Ectodermal cell (in vitro differentiated cells): ENCODE measurements at regions not wholly inside any gene's neighbourhood (a gene's known extent, or its start where the extent isn't known, plus 50 kb on each side); places are given as distances from the start of the nearest gene placed in this dataset.

Source experiments
- H3K27ac ChIP-seq: 2 replicates; pipeline ENCODE4 v1.7.0; 2013; ENCODE audit warnings: mild to moderate bottlenecking, low read depth, low read length; ENCODE audit not compliant: insufficient read depth, poor library complexity, severe bottlenecking
- H3K27me3 ChIP-seq: 2 replicates; pipeline ENCODE4 v1.7.0; 2013; ENCODE audit warnings: mild to moderate bottlenecking, low read length; ENCODE audit not compliant: insufficient read depth, control insufficient read depth, poor library complexity, severe bottlenecking
- H3K36me3 ChIP-seq: one replicate; pipeline ENCODE4 v1.7.0; 2013; ENCODE audit warnings: low read length; ENCODE audit not compliant: control insufficient read depth, insufficient read depth
- H3K4me1 ChIP-seq: one replicate; pipeline ENCODE4 v1.7.0; 2013; ENCODE audit warnings: low read length; ENCODE audit not compliant: control insufficient read depth, insufficient read depth
- H3K4me3 ChIP-seq: 2 replicates; pipeline ENCODE4 v1.7.0; 2013; ENCODE audit warnings: low read depth, low read length, control low read depth; ENCODE audit not compliant: insufficient read depth
- H3K9me3 ChIP-seq: 2 replicates; pipeline ENCODE4 v1.7.0; 2013; ENCODE audit warnings: mild to moderate bottlenecking, low read length, moderate library complexity; ENCODE audit not compliant: control insufficient read depth
- whole genome bisulfite sequencing, 2 experiments: methylation state at CpG; one replicate each; pipeline ENCODE4 v1.1.7; 2013; ENCODE audit warnings: missing lambda C conversion rate in 2 of 2; 5-methylcytosine and 5-hydroxymethylcytosine counted together

DNA sequence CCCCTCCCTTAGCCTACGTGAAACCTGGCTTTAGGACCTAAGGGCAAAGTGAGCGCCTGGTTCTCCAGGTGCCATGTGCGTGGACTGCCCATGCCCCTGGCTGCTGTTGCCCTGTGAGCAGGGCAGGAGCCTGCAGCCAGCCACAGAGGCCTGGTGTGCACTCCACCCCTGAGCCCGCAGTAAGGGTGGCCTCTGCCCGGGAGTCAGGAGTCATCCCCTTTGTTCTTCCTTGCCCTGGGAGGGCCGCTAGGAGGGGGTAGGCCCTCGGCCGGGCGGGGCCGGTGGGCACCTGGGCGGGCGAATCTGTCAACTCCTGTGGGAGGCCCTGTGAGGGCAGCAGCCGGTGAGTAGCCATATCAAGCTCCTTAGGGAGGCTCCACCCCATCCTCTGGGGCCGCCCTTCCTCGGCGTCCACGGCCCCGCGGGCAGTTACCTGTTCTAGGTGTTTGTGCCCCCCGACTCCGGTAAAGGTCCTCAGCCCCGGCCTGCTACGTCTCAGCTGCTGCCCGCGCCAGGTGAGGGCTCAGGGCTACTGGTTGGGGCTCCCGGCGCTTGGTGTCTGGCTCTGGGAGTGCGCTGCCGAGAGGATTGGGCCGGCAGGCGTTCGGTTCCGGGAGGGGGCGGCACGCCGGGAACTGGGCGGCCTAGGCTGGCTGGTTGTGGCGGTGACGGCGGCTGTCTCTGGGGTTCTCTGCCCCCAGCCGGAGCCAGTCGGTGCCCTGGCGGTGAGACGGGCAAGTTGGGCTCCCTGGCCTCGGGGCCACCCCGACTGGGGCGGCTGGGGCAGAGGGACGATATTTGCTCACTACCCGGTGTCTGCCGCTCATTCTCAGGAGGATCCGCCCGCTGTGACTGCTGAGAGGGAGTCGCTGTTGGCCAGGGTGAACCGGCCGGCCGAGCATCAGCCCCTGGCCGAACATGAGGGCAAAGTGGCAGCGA is 1060.2 kb downstream of the TECRL start:
- Histone ChIP-seq H3K27ac (no peak overlapping the region), H3K9me3 (no peaks in the 10 kb centered on the region), H3K4me1 (no peaks in the 10 kb centered on the region), H3K36me3 (no peaks in the 10 kb centered on the region), H3K4me3 (no peak overlapping the region), H3K27me3 (no peaks in the 10 kb centered on the region)
- WGBS, 2 experiments: 90 to 91% methylated on average over 58 of the region's 58 CpGs

- 100% methylated on average over 1 of the region's 1 CpG; no CpG with 5 or more reads in 1 of the 2 experiments for WGBS, 2 experiments
- Histone ChIP-seq H3K27ac (no peak overlapping the region), H3K36me3 (no peaks in the 10 kb centered on the region), H3K9me3 (no peaks in the 10 kb centered on the region), H3K27me3 (no peaks in the 10 kb centered on the region), H3K4me3 (no peak overlapping the region), H3K4me1 (no peaks in the 10 kb centered on the region)
Measured at GRCh38 chr4:63325140-63325539, 1084.1 kb downstream of the TECRL start.

DNA sequence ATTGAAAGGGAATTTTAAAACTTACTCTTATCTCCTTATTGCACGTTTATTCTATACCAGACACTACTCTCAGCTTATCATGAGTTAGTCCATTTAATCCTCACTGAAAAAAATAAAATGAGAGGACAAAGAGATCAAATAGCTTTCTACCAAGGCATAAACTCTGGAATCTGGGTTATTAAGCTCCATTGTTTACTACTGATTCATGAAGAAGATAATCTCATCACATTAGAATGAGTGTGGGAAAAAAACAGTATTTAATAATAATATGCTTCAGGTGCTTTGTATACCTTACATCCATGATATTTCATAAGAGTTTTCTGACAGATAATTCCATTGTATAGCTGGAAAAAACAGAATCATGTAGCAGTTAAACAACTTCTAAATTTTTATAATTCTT is 1092.6 kb downstream of the TECRL start:
- H3K9me3 ChIP-seq: no peaks in the 10 kb centered on the region
- WGBS, 2 experiments: 0% methylated on average over 1 of the region's 1 CpG
- no peaks in the 10 kb centered on the region for H3K4me1 ChIP-seq
- H3K36me3 ChIP-seq: no peaks in the 10 kb centered on the region
- no peak overlapping the region for H3K27ac ChIP-seq
- H3K4me3 ChIP-seq: no peak overlapping the region
- H3K27me3 ChIP-seq: no peaks in the 10 kb centered on the region

GRCh38 chr4:63315651-63316050 is 1093.6 kb downstream of the TECRL start:
- Histone ChIP-seq H3K4me1 (no peaks in the 10 kb centered on the region), H3K27ac (no peak overlapping the region), H3K4me3 (no peak overlapping the region), H3K9me3 (no peaks in the 10 kb centered on the region), H3K27me3 (no peaks in the 10 kb centered on the region), H3K36me3 (no peaks in the 10 kb centered on the region)
- 81 to 93% methylated on average over 2 of the region's 2 CpGs for WGBS, 2 experiments

GRCh38 chr4:63308697-63309096 is 1100.6 kb downstream of the TECRL start:
- Histone ChIP-seq H3K27ac (no peak overlapping the region), H3K36me3 (no peaks in the 10 kb centered on the region), H3K9me3 (no peaks in the 10 kb centered on the region), H3K4me1 (no peaks in the 10 kb centered on the region), H3K4me3 (no peak overlapping the region), H3K27me3 (no peaks in the 10 kb centered on the region)

- no peaks in the 10 kb centered on the region for H3K4me1 ChIP-seq
- H3K9me3 ChIP-seq: no peaks in the 10 kb centered on the region
- H3K36me3 ChIP-seq: no peaks in the 10 kb centered on the region
- 100% methylated on average over 1 of the region's 1 CpG for WGBS, 2 experiments
- H3K4me3 ChIP-seq: no peak overlapping the region
- H3K27ac ChIP-seq: no peak overlapping the region
- no peaks in the 10 kb centered on the region for H3K27me3 ChIP-seq
Measured at GRCh38 chr4:63302792-63303191, 1106.5 kb downstream of the TECRL start.

GRCh38 chr4:63302078-63302477 is 1107.2 kb downstream of the TECRL start:
- Histone ChIP-seq H3K36me3 (no peaks in the 10 kb centered on the region), H3K4me1 (no peaks in the 10 kb centered on the region), H3K4me3 (no peak overlapping the region), H3K27ac (no peak overlapping the region), H3K9me3 (no peaks in the 10 kb centered on the region), H3K27me3 (no peaks in the 10 kb centered on the region)
- 100% methylated on average over 1 of the region's 1 CpG; no CpG with 5 or more reads in 1 of the 2 experiments for WGBS, 2 experiments

GRCh38 chr4:63296773-63297172 is 1112.5 kb downstream of the TECRL start:
- no peak overlapping the region for H3K4me3 ChIP-seq
- H3K4me1 ChIP-seq: no peaks in the 10 kb centered on the region
- H3K9me3 ChIP-seq: no peaks in the 10 kb centered on the region
- 63% methylated on average over 1 of the region's 1 CpG; no CpG with 5 or more reads in 1 of the 2 experiments for WGBS, 2 experiments
- no peaks in the 10 kb centered on the region for H3K27me3 ChIP-seq
- no peak overlapping the region for H3K27ac ChIP-seq
- H3K36me3 ChIP-seq: no peaks in the 10 kb centered on the region

GRCh38 chr4:63275491-63275890 is 1133.8 kb downstream of the TECRL start:
- H3K9me3 ChIP-seq: no peaks in the 10 kb centered on the region
- 90 to 92% methylated on average over 4 of the region's 4 CpGs for WGBS, 2 experiments

GRCh38 chr4:63269156-63269555 is 1140.1 kb downstream of the TECRL start:
- WGBS, 2 experiments: 95 to 100% methylated on average over 1 of the region's 1 CpG
- Histone ChIP-seq H3K36me3 (no peaks in the 10 kb centered on the region), H3K4me1 (no peaks in the 10 kb centered on the region), H3K9me3 (no peaks in the 10 kb centered on the region), H3K4me3 (no peak overlapping the region), H3K27me3 (no peaks in the 10 kb centered on the region), H3K27ac (no peak overlapping the region)

More at GRCh38 chr4:63275491-63275890, 1133.8 kb downstream of the TECRL start:
- Histone ChIP-seq H3K4me1 (no peaks in the 10 kb centered on the region), H3K36me3 (no peaks in the 10 kb centered on the region), H3K4me3 (no peak overlapping the region), H3K27me3 (no peaks in the 10 kb centered on the region), H3K27ac (no peak overlapping the region)
